AG08395 (cell line): ENCODE measurements at regions not wholly inside any gene's neighbourhood (a gene's known extent, or its start where the extent isn't known, plus 50 kb on each side); places are given as distances from the start of the nearest gene placed in this dataset.
"Not testable (repeated sequence)": the region's sequence is repeated elsewhere in the genome, so short reads cannot be mapped to it uniquely, and the experiment has no call there.

Experiments used
- DNase-seq: peaks from one replicate; pipeline ENCODE4 v3.0.0; 2012; ENCODE audit warnings: mixed read lengths, low spot score

GRCh38 chr12:88820012-88820411, 239.7 kb upstream of the KITLG start:
- DNase-seq: no peak

GRCh38 chr12:88816201-88816600, 235.9 kb upstream of the KITLG start:
- no peak for DNase-seq

DNA sequence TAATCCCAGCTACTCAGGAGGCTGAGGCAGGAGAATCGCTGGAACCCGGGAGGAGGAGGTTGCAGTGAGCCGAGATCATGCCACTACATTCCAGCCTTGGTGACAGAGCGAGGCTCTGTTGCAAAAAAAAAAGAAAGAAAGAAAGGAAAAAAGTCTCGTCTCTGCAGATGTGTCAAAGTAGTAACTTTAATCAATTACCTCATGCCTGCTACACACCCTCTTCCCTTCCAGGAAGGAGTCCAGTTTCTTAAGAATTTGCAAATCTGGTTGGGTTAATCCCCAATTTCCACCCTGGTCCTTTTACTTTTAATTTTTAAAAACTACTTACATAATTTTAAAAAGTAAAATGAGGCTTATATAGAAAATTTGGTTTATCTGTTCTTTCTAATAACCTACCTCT, 234.5 kb upstream of the KITLG start:
- DNase-seq: no peak

DNA sequence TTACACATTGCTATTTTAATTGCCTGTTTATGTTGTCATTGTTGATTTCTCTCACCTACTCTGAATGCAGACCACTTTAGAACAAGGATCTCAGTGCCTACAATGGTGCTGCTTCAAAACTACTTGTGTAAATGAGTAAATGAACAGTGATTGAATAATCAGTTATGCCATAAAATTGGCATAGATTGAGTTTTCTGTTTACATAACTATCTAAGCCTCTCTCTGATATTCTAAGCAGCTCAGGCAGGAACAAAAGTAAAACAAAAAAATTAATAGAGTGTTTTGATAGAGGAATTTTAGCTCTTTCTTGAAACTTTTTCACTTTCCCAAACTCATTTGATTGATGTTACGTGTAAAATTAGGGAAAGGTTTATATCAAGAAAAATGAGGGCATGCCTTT, 232.3 kb upstream of the KITLG start:
- DNase-seq: no peak

DNA sequence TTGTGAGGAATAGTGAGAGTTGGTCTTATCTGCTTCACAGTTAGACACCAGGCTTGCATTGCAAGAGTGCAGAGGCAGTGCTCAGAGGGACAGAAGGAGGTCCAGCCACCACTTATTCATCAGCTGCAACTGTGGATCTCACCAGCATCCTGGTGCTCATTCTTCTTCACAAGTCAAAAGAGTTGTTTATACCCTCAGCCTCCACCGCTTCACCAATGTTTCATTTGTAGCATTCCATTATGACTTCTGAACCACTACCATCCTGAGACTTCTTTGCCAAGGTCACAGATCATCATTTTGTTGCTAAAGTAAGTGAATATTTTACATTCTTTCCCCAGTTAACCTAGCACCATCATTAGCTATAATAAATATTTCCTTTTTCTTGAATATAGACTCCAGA, 230.5 kb upstream of the KITLG start:
- no peak for DNase-seq

GRCh38 chr12:88809841-88810240, 229.6 kb upstream of the KITLG start:
- DNase-seq: not testable (repeated sequence)

DNA sequence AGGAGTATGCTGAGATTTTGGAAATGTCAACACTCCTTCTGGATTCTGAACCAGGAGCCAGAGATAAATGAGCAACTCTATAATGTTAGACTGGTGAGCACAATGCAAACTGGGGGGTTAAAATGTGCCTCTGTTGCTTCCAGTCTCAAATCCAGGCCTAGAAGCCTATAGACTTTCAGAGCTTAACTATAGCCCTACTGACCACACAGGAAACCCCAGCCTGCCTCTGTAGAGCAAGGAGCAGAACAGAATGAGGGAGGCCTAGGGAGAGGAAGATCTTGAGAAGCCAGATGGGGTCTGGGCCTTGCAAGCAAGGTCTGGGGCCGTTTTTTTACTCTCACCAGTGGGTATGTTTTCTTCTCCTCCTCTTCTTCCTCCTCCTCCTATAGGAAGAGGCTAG, 225.4 kb upstream of the KITLG start:
- peak; percentile 18 for DNase-seq

GRCh38 chr12:88805286-88805685, 225.0 kb upstream of the KITLG start:
- DNase-seq: peak; percentile 63

- DNase-seq: no peak
These were observed 221.9 kb upstream of the KITLG start for GRCh38 chr12:88802096-88802706.

DNA sequence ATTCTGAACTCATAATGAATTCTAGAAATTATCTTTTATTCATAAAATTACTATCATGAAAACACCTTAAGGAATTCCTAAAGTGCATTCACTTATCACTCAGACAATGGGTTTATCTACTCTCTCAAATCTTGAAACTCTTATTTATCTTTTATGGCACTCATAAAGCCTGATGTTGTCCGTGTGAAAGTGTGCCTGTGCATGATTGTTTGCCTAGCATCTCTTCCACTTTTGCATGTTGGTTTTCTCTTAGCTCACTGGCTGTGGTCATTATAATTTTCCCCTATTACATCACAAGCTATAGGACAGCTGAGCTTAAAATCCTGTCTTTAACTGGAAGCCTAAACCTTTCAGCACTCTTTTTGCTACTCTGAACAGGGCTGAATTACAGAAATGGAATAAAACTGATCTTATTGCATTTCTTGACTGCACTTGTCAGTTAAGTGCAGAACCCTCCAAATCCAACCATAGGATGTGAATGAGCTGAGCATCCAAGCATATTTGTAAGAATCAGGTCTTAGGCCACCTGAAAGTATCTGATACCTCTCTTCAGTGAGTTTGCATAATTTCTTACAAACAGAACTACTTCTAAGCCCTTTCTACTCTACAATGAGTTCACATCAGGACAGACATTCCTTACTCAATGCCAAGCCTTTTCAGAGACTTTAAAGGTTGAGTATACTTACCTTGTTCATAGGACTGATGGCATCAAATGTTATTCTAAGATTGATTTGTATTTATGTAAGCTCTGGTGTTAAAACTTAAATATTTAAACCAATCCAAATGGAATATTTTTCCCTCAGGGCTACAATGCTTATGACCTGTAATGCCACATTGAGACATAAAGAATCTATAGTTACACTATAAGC, 221.2 kb upstream of the KITLG start:
- no peak for DNase-seq

GRCh38 chr12:88793096-88793495, 212.8 kb upstream of the KITLG start:
- DNase-seq: peak; percentile 48

- DNase-seq: no peak
These were observed 210.0 kb upstream of the KITLG start for GRCh38 chr12:88790231-88790630.

DNA sequence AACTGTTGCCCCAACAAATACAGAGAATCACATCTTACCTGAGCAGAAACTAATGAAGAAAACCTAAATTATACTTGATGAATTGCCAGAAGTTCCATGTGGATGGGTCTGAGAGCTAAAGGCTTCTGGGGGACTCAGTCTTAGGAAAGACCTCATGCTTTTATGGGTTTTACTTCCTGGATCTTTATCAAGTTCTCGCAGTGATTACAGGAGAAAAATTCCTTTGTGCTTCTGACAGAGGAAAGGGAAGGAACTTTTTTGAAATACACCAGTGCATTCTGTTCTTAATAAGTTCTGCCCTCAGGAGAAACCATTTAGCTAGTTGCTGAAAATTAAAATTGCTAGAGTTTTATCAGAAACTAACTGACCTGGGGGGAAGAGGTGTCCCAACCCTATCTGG, 203.9 kb upstream of the KITLG start:
- no peak for DNase-seq

DNA sequence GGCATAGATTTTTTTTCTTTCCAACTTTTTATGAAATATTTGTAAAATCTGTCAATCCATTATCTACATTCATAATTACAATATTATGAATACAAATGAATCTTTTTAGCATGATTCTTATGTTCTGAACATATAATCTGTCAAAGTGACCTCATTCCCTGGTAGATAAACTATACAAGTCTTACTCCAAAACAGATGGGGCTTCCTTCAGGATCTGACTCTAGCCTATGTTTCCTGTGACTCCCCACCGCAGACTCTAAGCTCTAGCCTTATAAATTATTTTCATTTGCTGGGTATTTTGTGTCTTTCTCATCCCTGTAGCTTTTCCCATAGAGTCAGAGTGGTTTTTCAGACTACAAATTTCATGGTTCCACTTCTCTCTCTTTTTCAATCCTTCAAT, 202.1 kb upstream of the KITLG start:
- DNase-seq: peak; percentile 34

GRCh38 chr12:88781909-88782308, 201.6 kb upstream of the KITLG start:
- DNase-seq: peak; percentile 46

- DNase-seq: no peak
These were observed 197.8 kb upstream of the KITLG start for GRCh38 chr12:88778064-88778463.

DNA sequence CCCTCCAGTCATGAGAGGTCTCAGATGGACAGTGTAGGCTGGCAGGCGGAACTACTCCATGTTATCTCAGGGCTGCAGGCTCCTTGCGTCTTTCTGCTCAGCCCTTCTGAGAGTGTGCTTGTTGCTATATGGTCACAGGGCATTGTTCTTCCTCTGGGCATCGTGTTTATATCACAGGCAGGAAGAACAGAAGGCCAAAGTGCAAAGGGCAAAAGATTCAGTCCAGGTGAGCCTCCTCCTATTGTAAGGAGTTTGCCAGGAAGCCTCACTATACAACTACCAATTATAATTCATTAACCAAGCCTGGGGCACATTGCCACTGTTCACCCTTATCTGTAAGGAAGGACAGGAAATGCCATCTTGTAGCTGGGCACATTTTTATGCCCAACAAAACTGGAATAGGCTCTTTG, 195.5 kb upstream of the KITLG start:
- no peak for DNase-seq

DNA sequence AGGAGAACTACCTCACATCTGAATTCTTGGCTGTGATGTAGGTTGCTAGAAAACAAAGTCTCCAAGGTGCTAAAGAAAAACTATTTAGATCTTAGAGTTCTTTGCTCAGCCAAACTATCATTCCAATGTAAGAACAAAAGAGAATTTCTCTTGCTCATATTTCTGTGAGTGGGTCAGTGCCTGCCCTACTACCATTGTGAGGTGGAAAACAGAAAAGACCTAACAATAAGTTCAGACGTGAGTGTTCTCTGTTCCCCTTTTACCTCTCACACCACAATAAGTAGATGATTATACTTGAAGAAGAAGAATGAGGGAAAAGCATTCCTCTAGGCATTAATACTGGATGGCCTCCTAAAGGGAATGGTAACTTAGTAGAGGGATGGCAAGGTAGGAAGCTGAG, 187.4 kb upstream of the KITLG start:
- DNase-seq: no peak

- no peak for DNase-seq
These were observed 184.7 kb upstream of the KITLG start for GRCh38 chr12:88764781-88765480.

DNA sequence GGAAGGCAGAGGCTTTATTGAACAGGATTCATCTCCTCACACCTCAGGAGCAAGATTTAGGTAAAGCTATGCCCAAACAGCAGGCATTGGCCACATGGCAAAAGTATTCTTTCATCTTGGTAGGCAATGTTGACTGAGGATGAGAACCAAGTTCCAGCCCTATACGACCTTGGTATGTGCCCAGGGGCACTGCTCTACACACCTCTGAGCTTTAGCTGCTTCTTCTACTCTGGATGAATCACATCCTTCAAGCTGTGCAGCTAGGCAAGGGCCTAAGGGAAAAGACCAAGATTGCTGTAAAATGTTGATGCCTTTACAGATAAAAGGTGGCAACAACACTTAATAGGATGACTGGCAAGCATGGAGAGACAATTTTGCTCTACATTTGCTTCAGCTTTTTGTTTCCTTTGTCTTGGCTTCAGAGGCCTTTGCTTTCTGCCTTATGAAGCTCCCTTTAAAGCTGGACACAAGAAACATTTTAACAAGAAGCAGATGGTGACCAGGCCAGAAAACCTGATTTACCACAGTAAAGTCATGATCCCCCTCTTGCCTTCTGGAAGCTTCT, 183.3 kb upstream of the KITLG start:
- peak; percentile 13 for DNase-seq

GRCh38 chr12:88758176-88758575, 177.9 kb upstream of the KITLG start:
- no peak for DNase-seq

GRCh38 chr12:88756917-88757316, 176.6 kb upstream of the KITLG start:
- no peak for DNase-seq

DNA sequence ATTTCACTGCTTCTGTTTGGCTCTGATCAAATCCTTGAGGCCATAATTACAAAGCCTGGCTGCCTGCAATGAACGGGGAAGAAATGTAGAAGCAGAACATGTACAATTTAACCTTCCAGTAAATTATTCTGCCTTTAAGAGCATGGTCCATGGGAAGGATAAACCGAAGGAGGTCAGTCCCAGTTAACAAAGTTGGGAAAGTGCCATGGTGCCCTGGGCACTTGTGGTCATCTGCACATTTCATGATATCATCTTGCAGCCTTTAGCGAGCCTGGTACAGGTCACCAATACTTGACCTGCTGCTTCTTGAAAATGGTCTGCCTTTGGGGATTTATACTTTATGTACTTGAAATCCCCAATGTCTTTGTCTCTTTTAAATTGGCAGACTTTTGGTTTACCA, 175.9 kb upstream of the KITLG start:
- DNase-seq: no peak
